ENCODE measurements at regions not wholly inside any gene's neighbourhood (a gene's known extent, or its start where the extent isn't known, plus 50 kb on each side); places are given as distances from the start of the nearest gene placed in this dataset.

GRCh38 chr22:22080270-22080669 lies 97.7 kb upstream of the TOP3B start:
- no peak for DNase-seq (ENCODE audit: extremely low read depth in 1 of 2, low read depth in 1 of 2)

DNA sequence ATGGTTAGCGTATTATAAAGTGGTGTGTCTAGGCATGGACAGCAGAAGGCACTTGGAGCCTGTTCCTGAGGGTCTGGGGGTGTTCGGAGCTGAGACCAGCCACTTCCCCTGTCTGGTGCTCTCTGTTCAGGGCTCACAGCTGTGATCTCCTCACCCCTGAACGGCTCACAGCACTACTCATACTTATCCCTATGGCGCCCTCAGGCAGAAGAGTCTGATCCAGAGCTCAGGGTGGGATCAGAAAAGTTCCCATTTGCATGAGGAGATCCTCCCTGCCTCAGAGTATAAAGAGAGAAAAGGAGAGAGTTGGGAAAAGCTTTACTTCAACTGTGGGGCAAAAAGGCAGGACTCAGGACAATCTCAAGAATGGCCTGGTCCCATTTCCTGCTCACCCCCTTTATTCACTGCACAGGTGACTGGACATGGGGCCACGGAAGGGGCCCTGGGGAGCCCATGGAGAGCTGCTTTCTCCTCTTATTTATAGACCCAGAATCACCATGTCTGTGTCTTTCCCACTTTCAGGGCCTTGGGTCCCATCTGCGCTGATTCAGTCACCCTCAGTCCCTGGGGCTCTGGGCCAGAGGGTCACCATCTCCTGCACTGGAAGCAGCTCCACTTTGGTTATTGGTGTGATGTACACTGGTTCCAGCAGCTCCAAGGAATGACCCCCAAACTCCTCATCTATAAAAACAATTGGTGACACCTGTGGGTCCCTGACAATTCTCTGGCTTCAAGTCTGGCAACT lies 97.0 kb upstream of the TOP3B start:
- DNase-seq (ENCODE audit: extremely low read depth in 1 of 2, low read depth in 1 of 2), result no peak

- no peak for DNase-seq (ENCODE audit: extremely low read depth in 1 of 2, low read depth in 1 of 2)
Measured at GRCh38 chr22:22078329-22078728, 95.7 kb upstream of the TOP3B start.

- no peak for DNase-seq (ENCODE audit: extremely low read depth in 1 of 2, low read depth in 1 of 2)
Measured at GRCh38 chr22:22076932-22077703, 94.5 kb upstream of the TOP3B start.

- no peak for DNase-seq (ENCODE audit: extremely low read depth in 1 of 2, low read depth in 1 of 2)
Measured at GRCh38 chr22:22076361-22076760, 93.8 kb upstream of the TOP3B start.

DNA sequence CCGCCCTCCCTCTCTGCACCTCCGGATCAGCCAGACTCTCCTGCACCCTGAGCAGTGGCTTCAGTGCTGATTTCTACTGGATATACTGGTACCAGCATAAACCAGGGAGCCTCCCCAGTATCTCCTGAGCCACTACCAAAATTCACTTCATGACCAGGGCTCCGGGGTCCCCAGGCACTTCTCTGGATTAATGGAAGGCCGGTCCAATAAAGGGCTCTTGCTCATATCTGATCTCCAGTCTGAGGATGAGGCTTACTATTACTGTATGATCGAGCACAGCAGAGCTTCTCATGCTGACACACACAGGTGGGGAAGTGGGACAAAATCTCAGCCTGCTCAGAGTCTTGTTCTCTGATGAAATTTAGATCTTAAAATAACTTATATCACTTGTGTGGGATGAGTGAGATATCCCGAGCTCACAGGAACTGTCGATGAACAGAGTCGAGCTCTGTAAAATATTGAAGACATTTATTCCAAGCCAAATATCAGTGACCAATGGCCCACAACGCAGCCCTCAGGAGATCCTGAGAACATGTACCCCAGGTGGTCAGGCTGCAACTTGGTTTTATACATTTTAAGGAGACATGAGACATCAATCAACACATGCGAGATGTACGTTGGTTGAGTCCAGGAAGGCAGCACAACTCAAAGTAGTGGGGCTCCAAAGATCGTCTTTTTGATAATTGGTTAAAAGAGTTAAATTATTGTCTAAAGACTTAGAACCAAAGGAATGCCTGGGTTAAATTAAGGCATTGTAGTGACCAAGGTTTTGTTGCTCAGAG lies 93.0 kb upstream of the TOP3B start:
- DNase-seq (ENCODE audit: extremely low read depth in 1 of 2, low read depth in 1 of 2), result no peak

DNA sequence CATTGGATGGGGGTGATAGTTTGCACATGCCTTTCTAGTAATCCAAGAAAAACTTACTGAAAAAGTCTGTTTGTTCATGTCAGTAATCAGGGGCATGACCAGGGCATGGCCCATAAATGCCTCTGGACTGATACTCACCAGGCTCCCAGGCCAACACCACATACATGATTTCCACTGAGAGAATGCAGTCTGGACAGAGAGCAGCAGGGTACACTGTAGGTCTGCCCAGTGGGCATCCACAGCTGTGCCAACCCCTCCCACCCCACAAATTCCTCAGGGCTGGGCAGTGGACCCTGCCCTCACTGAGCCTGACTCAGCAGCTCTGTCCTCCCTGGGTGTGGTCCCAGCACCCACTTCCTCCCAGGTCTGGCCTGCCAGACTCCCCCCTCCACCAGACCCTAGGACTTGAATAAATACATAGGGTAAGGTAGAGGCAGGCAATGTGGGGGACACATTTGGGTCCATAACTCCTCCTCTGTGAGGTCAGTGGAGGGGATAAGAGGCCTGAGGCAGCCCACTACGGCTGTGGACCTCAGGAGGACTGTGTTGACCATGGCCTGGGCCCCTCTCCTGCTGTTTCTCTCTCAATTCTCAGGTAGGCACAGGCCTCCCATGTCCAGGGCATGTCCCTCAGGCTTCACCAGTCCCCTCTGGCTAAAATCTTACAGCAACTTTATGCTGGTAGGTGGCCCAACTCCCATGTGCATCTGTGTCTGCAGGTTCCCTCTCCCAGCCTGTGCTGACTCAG lies 92.2 kb upstream of the TOP3B start:
- no peak for DNase-seq (ENCODE audit: extremely low read depth in 1 of 2, low read depth in 1 of 2)

DNA sequence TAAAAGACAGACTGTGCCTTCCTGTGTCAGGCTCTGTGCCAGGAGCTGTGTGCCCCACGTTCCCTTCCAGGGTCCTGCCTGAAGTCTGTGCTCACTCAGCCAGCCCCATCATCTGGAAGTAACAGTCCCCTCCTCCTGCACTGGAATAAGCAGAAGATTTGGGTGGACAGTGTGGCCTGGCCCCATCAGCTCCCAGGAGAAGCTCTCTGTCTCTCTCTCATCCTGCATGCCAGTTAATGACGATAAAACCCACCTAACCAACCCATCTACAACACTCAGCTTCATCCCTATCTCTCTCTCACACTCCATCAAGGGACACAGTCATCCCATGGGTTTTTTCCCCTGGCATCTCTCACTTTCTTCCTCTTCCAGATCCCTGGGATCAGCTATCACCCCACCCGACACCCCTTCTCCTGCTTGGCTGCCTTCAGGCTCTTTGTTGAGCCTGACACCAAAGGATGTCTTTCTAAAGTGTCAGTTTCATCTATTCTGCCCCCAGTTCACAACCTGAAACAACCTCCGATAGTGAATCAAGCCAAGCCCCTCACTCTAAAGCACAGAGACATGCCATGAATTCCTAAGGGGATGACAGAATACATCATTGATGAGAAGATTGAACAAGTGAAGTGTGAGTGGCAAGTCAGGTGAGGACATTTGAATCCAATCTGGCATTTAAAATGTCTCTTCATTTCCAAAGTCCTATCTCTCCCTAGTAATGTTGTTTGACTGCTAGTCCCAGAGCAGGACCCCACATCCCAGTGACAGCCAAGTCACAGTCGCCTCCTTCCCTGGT lies 91.4 kb upstream of the TOP3B start:
- no peak for DNase-seq (ENCODE audit: extremely low read depth in 1 of 2, low read depth in 1 of 2)

DNA sequence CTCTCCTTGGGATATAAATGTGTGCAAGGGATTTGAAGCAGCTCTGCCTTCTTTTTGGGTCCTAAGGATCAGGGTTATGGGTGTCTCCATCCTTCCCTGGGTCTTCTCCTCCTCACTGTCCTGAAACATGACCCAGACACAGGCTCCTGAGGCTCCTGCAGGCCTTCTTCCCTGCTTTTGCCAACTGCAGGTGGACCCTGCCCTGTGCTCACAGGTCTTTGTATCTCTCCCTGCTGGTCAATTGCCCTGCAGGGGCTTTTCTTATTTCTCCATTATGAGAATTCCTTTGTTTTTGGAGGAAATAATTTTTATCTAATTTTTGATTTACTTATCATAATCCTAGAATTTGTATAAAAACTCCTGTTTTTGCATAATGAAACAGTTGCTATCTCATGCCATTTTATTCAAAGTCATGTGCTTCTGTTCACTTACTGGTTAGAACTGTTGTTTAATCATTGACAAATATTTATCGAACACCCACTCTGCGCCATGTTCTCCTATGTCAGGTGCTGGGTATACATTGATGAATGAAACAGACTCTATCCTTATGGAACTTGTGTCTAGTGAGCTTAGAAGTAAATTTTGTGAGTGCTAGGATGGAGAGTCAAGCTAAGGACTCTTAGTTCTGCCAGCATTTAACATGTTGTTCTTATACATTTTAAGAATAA lies 89.7 kb upstream of the TOP3B start:
- DNase-seq (ENCODE audit: extremely low read depth in 1 of 2, low read depth in 1 of 2), result no peak

DNA sequence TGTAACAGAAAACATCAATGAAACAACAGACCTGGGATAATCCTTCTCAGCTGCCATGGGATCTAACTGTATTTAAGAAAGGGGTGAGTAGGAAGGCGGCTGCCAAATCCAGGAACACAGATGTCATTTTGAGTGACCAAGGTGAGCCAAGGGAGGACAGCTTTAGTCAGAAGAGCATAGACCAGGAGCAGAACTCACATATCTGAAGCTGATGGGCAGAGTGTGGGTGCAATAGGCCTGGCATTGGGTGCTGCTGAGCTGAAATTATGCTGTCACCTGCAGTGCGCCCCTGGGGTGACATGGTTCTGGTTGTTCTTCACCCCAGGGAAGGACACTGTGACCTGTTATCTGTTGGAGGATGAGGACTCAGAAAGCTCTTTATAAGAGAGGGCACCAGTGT lies 88.9 kb upstream of the TOP3B start:
- DNase-seq (ENCODE audit: extremely low read depth in 1 of 2, low read depth in 1 of 2), result no peak

DNA sequence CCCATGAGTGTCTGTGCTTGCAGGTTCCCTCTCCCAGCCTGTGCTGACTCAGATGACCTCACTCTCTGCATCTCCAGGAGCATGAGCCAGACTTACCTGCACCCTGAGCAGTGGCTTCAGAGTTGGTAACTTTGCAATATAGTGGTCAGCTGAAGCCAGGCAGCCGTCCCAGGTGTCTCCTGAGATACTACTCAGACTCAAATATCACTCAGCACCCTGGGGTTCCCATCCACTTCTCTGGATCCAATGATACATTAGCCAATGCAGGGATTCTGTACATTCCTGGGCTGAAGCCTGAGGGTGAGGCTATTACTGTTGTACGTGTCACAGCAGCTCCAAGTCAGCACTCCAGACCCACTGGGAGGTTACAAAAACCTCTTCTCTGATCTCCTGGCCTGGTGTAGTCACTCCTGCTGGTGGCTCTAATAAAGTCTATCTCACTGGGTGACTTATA lies 87.8 kb upstream of the TOP3B start:
- no peak for DNase-seq (ENCODE audit: extremely low read depth in 1 of 2, low read depth in 1 of 2)

DNA sequence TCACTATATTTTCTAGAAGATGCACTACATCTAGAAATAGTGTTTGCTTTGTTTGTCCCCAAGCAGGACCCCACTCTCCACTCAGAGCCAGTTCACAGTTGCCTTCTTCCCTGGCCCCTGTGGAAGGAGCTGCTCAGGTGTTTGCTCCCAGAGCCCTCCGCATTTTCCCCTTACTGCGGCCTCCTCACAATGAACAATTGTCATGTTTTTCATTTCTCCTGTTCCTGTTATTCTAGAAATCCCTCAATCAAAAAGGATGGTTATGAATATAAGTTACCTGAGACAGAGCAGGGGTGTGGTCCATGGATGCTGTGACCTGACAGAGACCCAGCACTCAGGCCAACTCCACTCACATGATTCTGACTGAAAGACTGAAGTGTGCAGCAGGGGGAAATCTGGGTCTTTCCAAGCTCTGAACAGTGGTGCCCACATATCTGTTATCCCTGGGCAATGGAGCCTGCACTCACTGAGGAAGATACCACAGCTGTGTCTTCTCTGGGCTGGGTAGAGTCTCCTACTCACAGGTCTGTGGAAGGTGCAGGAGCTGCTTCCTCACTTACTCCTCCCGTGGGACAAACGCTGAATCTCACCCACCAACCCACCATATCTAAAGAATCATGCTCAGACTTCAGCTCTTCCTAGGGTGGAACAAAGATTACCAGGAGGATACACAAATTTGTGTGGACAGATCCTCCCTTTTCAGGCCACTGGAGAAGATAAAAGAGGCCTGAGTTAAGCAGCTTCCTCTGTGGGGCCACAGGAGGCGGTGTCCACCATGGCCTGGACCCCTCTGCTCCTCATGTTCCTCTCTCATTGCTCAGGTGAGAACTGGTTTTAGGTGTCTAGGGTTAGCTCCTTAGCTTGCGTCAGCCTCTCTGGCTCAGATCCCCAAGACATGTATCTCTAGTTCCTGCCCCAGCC lies 87.1 kb upstream of the TOP3B start:
- no peak for DNase-seq (ENCODE audit: extremely low read depth in 1 of 2, low read depth in 1 of 2)

- no peak for DNase-seq (ENCODE audit: extremely low read depth in 1 of 2, low read depth in 1 of 2)
Measured at GRCh38 chr22:22068657-22069056, 86.1 kb upstream of the TOP3B start.

DNA sequence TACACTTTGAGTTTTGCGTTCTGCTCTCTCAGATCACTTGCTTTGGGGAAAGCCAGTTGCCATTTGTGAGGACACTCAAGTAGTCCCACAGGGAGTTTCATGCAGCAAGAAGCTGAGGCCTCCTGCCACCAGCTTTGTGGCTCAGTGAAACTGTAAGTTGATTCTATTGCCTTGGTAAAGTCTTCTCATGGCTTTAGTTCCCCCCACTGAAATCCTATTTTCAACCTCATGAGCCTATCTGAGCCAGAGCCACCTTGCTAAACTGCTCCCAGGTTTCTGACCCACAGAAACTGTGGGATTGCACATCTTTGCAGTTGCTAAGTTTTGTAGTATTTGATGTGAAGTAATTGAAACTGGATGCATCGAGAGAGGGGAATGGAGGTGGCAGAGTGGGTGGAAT lies 85.4 kb upstream of the TOP3B start:
- DNase-seq (ENCODE audit: extremely low read depth in 1 of 2, low read depth in 1 of 2), result no peak

DNA sequence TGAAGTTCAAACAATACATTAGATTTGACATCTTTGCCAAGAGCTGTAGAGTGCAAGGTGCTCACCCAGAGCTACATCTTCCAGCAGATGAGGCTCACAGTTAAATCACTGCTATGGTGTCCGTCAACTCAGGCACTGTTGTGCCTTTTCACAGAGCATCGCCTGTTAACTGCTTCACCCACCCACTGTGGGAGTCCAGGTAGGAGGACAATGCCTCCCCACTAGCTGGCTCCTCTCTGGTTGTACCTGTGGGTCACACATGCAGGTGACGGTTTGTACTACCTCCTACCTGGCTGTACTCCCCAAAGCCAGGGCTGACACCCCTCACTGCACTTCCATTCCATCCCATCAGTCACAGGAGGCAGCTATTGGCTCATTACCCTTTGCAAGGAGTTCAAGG lies 84.6 kb upstream of the TOP3B start:
- DNase-seq (ENCODE audit: extremely low read depth in 1 of 2, low read depth in 1 of 2), result no peak

DNA sequence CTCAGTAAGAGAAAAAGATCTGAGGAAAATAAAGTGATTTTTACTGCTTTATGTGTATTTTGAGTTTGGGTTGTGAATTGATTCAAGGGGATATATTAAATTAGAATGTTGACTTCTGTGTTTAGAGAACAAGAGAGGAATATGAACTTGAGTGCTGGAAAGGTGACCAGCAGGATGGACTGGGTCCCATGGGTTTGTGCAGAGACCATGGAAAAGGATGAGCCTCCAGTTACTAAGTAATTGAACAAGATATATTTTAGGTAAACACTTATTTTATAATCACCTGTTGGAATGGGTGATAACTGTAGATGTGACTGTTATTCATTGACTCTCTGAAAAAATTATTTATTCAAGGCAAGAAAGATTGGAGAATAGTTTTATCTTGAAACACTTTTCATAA lies 82.0 kb upstream of the TOP3B start:
- no peak for DNase-seq (ENCODE audit: extremely low read depth in 1 of 2, low read depth in 1 of 2)

DNA sequence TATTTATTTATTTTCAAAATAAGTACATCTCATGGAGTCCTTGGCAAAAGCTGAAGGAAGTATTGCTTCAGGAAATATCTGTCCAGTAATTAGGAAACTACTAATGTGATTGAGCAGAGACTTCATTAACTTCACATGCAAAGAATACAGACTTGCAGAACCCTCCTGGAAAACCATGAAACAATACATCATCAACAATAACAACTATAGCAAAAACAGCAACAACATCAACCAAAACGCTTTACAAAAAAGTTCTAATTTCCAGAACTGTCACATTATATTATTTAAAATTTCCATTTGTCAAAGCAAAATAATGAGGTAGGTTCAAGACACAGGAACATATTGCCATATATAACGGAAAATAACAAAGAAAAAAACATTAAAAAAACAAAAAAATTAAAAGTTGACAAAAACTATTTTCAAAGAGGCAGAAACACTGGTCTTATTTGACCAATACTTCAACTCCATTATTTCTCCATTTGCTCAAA lies 79.8 kb upstream of the TOP3B start:
- DNase-seq (ENCODE audit: extremely low read depth in 1 of 2, low read depth in 1 of 2), result no peak
